ENCODE measurements at regions not wholly inside any gene's neighbourhood (a gene's known extent, or its start where the extent isn't known, plus 50 kb on each side); places are given as distances from the start of the nearest gene placed in this dataset.

GRCh38 chr13:111558700-111559088, 238.3 kb downstream of the TEX29 start:
- CTCF ChIA-PET, result no interaction called here
- Mint-ChIP-seq H3K4me1 (peaks cover 4% of the 10 kb centered on the region), H3K9me3 (no peaks in the 10 kb centered on the region), H3K4me3 (no peak overlapping the region), H3K36me3 (no peaks in the 10 kb centered on the region), H3K27ac (no peak overlapping the region), H3K27me3 (ENCODE audit: low read depth) (no peaks in the 10 kb centered on the region; the same call in none of the 2 replicates)
- DNase-seq (ENCODE audit: low spot score) (no peak), ATAC-seq (no peak)
- TF ChIP-seq ATF3 (CRISPR knock-in tag; conservative IDR thresholded peaks at IDR 0.05) (no peak), ZBTB43 (CRISPR knock-in tag; IDR thresholded peaks at IDR 0.05) (no peak), CREB1 (CRISPR knock-in tag; IDR thresholded peaks at IDR 0.05) (no peak), ZNF138 (CRISPR knock-in tag; conservative IDR thresholded peaks at IDR 0.05) (no peak), ZMAT4 (CRISPR knock-in tag; IDR thresholded peaks at IDR 0.05) (no peak), PRRX2 (CRISPR knock-in tag; IDR thresholded peaks at IDR 0.05) (no peak), NFYB (CRISPR knock-in tag; conservative IDR thresholded peaks at IDR 0.05; ENCODE audit: low read depth) (no peak), ELF4 (CRISPR knock-in tag; IDR thresholded peaks at IDR 0.05; ENCODE audit: low read depth) (no peak)
- POLR2A ChIA-PET, result no interaction called here

- ATAC-seq (no peak), DNase-seq (ENCODE audit: low spot score) (no peak)
- no peaks in the 10 kb centered on the region for H3K36me3 Mint-ChIP-seq
- H3K27me3 Mint-ChIP-seq (ENCODE audit: low read depth), result no peaks in the 10 kb centered on the region; the same call in none of the 2 replicates
- peaks cover 2% of the 10 kb centered on the region; the same call in 1 of the 2 replicates for H3K4me1 Mint-ChIP-seq
- ChIA-PET POLR2A (no interaction called here), CTCF (no interaction called here)
- H3K4me3 Mint-ChIP-seq, result no peak overlapping the region
- no peak overlapping the region for H3K27ac Mint-ChIP-seq
- H3K9me3 Mint-ChIP-seq, result no peaks in the 10 kb centered on the region
- TF ChIP-seq CREM (CRISPR knock-in tag; IDR thresholded peaks at IDR 0.05) (no peak), ZNF423 (CRISPR knock-in tag; IDR thresholded peaks at IDR 0.05) (peak; percentile 59; the same call in 1 of the 2 replicates), ZNF138 (CRISPR knock-in tag; conservative IDR thresholded peaks at IDR 0.05) (no peak), ZNF317 (CRISPR knock-in tag; IDR thresholded peaks at IDR 0.05; ENCODE audit: borderline replicate concordance, low read depth) (no peak)
These were observed 239.4 kb downstream of the TEX29 start for GRCh38 chr13:111559612-111560403.

- no peak overlapping the region for H3K4me3 Mint-ChIP-seq
- ChIA-PET POLR2A (no interaction called here), CTCF (interaction anchor here (0.7 kb wide), 1 partner anchor 121 kb away, joined by 5 read pairs; no protein-coding TSS in a partner anchor)
- DNase-seq (ENCODE audit: low spot score) (no peak), ATAC-seq (no peak)
- no peaks in the 10 kb centered on the region; the same call in 1 of the 2 replicates for H3K27me3 Mint-ChIP-seq (ENCODE audit: low read depth)
- H3K36me3 Mint-ChIP-seq, result no peaks in the 10 kb centered on the region
- H3K27ac Mint-ChIP-seq, result no peak overlapping the region
- H3K4me1 Mint-ChIP-seq, result peaks cover 2% of the 10 kb centered on the region; the same call in 1 of the 2 replicates
- no peak for TF ChIP-seq MYBL2 (CRISPR knock-in tag; IDR thresholded peaks at IDR 0.05)
- H3K9me3 Mint-ChIP-seq, result no peaks in the 10 kb centered on the region
These were observed 240.8 kb downstream of the TEX29 start for GRCh38 chr13:111561091-111561781.

GRCh38 chr13:111562716-111563115, 242.3 kb downstream of the TEX29 start:
- Mint-ChIP-seq H3K4me3 (no peak overlapping the region), H3K27ac (no peak overlapping the region), H3K9me3 (peaks cover 1% of the 10 kb centered on the region), H3K27me3 (ENCODE audit: low read depth) (no peaks in the 10 kb centered on the region; the same call in none of the 2 replicates), H3K36me3 (no peaks in the 10 kb centered on the region), H3K4me1 (peaks cover 2% of the 10 kb centered on the region; the same call in 1 of the 2 replicates)
- TF ChIP-seq ESRRA (CRISPR knock-in tag; IDR thresholded peaks at IDR 0.05; ENCODE audit: borderline replicate concordance) (no peak), SMAD4 (CRISPR knock-in tag; IDR thresholded peaks at IDR 0.05) (no peak), ZNF281 (CRISPR knock-in tag; IDR thresholded peaks at IDR 0.05) (no peak), E2F5 (CRISPR knock-in tag; IDR thresholded peaks at IDR 0.05) (no peak), ATF3 (CRISPR knock-in tag; conservative IDR thresholded peaks at IDR 0.05) (no peak)
- DNase-seq (ENCODE audit: low spot score), result no peak
- POLR2A ChIA-PET, result no interaction called here
- CTCF ChIA-PET, result no interaction called here
- ATAC-seq, result no peak

All from WTC11 (cell line).